Gastrocnemius medialis (tissue), 4 donors: ENCODE measurements at regions not wholly inside any gene's neighbourhood (a gene's known extent, or its start where the extent isn't known, plus 50 kb on each side); places are given as distances from the start of the nearest gene placed in this dataset.

ENCODE experiments used
- CTCF ChIP-seq, 5 experiments: fragments of 450-650 bp in 3 of 5; fragments of 200-600 bp in 2 of 5; sonication (generic) in 2 of 5; IDR thresholded peaks in 4 of 5; conservative IDR thresholded peaks in 1 of 5; 1 replicate in 4 of 5; 2 replicates in 1 of 5; pipeline ENCODE4 v1.5.1; 2016 to 2019; ENCODE audit warnings: antibody characterized with exemption in 5 of 5, mild to moderate bottlenecking in 3 of 5, moderate library complexity in 3 of 5
- POLR2A ChIP-seq, 2 donors: fragments of 450-650 bp; IDR thresholded peaks; one replicate each; pipeline ENCODE4 v1.6.1; 2017; ENCODE audit warnings: antibody characterized with exemption in 2 of 2, mild to moderate bottlenecking in 2 of 2, moderate library complexity in 2 of 2

GRCh38 chr2:207397917-207398655, 131.7 kb upstream of the CREB1 start:
- TF ChIP-seq CTCF (IDR thresholded peaks at IDR 0.05 in 4 of 5, conservative IDR thresholded peaks at IDR 0.05 in 1 of 5) (no peak), POLR2A (IDR thresholded peaks at IDR 0.05) (no peak)
